ENCODE measurements at regions not wholly inside any gene's neighbourhood (a gene's known extent, or its start where the extent isn't known, plus 50 kb on each side); places are given as distances from the start of the nearest gene placed in this dataset.

DNA sequence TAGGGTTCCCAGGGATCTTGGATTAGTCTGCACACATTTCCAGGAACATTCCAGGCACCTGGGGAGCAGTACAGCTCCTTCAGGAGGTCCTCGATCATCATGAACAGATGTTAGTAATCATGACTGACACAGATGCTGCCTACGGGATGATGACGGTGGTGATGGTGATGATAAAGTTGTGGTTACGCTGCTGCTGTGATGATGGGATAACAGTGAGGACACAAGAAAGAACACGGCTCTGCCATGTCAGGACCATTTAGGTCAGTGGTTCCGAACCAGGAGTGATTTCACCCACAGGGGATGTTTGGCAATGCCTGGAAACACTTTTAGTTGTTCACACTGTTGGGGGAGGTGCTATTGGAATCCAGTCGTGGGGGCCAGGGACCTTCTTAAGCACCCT lies 1193.0 kb downstream of the UQCRFS1 start:
- WGBS, 4 donors, result 62 to 76% (median 66%) methylated on average over 7 of the region's 7 CpGs
- Histone ChIP-seq H3K27ac (no peak overlapping the region), H3K36me3 (no peaks in the 10 kb centered on the region), H3K27me3 (no peaks in the 10 kb centered on the region), H3K4me1 (no peaks in the 10 kb centered on the region), H3K9me3 (no peaks in the 10 kb centered on the region), H3K4me3 (no peak overlapping the region)
- no peak for ATAC-seq
- no peak for DNase-seq
- TF ChIP-seq, protein P1, sequence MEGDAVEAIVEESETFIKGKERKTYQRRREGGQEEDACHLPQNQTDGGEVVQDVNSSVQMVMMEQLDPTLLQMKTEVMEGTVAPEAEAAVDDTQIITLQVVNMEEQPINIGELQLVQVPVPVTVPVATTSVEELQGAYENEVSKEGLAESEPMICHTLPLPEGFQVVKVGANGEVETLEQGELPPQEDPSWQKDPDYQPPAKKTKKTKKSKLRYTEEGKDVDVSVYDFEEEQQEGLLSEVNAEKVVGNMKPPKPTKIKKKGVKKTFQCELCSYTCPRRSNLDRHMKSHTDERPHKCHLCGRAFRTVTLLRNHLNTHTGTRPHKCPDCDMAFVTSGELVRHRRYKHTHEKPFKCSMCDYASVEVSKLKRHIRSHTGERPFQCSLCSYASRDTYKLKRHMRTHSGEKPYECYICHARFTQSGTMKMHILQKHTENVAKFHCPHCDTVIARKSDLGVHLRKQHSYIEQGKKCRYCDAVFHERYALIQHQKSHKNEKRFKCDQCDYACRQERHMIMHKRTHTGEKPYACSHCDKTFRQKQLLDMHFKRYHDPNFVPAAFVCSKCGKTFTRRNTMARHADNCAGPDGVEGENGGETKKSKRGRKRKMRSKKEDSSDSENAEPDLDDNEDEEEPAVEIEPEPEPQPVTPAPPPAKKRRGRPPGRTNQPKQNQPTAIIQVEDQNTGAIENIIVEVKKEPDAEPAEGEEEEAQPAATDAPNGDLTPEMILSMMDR (IDR thresholded peaks at IDR 0.05), result no peak
- TF ChIP-seq POLR2A (IDR thresholded peaks at IDR 0.05), result no peak
- intact Hi-C loops (cut with DNase I), result no loop called here

DNA sequence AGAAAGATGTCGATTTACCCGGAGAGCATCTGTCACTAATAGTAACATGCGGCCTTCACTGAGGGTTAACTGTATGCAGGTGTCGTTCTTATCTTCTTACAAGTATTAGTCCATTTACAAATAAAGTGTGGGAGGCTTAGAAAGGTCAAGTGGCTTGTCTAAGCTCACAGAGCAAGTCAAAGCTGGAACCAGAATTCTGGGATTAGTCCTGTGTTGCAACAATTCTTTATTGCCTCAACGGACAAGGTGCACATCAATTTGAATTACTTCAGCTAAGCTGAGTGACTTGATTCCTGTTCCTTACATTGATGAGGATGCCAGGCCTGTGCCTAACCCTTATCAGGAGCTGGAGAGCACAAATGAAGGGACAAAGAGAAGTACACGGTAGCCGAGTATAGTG lies 1193.6 kb downstream of the UQCRFS1 start:
- no peak overlapping the region for H3K27ac ChIP-seq
- TF ChIP-seq POLR2A (IDR thresholded peaks at IDR 0.05), result no peak
- TF ChIP-seq, protein P1 (IDR thresholded peaks at IDR 0.05), result no peak
- no peaks in the 10 kb centered on the region for H3K9me3 ChIP-seq
- ATAC-seq, result no peak
- no peak for DNase-seq
- no peaks in the 10 kb centered on the region for H3K36me3 ChIP-seq
- H3K4me3 ChIP-seq, result no peak overlapping the region
- H3K27me3 ChIP-seq, result no peaks in the 10 kb centered on the region
- no peaks in the 10 kb centered on the region for H3K4me1 ChIP-seq
- WGBS, 4 donors, result 49 to 64% (median 58%) methylated on average over 7 of the region's 7 CpGs
- intact Hi-C loops (cut with DNase I), result no loop called here

DNA sequence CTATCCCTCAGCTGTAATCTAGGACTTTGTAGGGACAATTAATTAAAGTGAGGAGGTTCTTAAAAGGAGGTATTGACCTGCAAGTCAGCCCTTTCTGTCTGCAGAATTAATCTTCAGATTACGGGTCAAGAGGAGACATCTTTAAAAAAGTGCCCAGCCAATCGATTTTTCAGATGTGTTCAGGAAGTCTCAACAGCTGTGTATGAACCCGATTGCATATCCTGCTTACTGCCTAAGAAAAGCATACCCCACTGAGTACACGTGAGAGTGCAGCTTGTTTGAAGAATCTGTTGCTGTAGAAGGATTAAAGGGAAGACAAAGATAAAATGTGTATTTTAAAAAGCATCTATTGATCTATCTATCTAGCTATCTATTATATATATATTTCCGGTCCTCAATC lies 1194.5 kb downstream of the UQCRFS1 start:
- ATAC-seq, result no peak
- no peaks in the 10 kb centered on the region for H3K9me3 ChIP-seq
- intact Hi-C loops (cut with DNase I), result no loop called here
- no peak overlapping the region for H3K4me3 ChIP-seq
- no peaks in the 10 kb centered on the region for H3K36me3 ChIP-seq
- DNase-seq, result no peak
- no peak overlapping the region for H3K27ac ChIP-seq
- H3K27me3 ChIP-seq, result no peaks in the 10 kb centered on the region
- WGBS, 4 donors, result 50 to 60% (median 57%) methylated on average over 5 of the region's 5 CpGs
- no peaks in the 10 kb centered on the region for H3K4me1 ChIP-seq
- TF ChIP-seq, protein P1 (IDR thresholded peaks at IDR 0.05), result no peak
- TF ChIP-seq POLR2A (IDR thresholded peaks at IDR 0.05), result no peak

DNA sequence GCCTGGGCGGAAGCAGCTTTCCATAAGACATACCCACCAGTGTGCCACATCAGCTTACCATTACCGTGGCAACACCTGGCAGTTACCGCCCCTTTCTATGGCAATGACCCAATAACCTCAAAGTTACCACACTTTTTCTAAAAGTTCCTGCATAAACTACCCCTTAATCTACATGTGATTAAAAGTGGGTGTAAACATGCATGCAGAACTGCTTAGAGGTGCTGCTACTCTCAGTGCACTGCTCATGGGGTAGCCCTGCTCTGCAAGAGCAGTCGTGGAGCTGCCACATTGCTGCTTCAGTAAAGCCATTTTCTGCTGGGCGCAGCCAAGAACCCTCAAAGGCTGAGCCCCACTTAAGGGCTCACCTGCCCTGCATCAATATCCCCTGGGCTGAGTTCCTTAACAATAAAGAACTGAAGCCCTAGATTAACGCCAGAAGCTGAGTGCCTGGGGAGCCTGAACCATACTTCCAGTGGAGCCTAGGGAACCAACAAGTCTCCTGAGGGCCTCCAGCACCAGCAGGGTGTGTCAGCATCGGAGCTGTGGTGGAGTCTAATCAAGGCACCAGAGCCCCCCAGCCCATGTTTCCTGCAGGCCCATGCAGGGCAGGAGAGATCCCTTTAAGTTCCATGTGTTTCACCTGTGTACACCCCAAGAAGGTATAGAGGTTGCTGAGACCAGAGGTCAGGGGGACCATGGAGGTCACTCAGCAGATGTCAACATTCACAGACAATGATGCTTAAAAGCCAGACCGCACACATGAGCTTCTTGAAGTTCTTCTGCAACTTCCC lies 1198.1 kb downstream of the UQCRFS1 start:
- intact Hi-C loops (cut with DNase I), result no loop called here
- H3K27me3 ChIP-seq, result no peaks in the 10 kb centered on the region
- no peaks in the 10 kb centered on the region for H3K36me3 ChIP-seq
- ATAC-seq (no peak), DNase-seq (no peak)
- H3K27ac ChIP-seq, result no peak overlapping the region
- H3K4me3 ChIP-seq, result no peak overlapping the region
- H3K4me1 ChIP-seq, result peaks cover 0 to 9% (median 0%) of the 10 kb centered on the region in 12 donors
- 63 to 82% (median 77%) methylated on average over 8 of the region's 8 CpGs for WGBS, 4 donors
- peaks cover 0 to 2% (median 0%) of the 10 kb centered on the region in 12 donors for H3K9me3 ChIP-seq
- TF ChIP-seq, protein P1 (IDR thresholded peaks at IDR 0.05), result no peak
- no peak for TF ChIP-seq POLR2A (IDR thresholded peaks at IDR 0.05)

All from heart left ventricle (tissue), 16 donors.